A549 (cell line): ENCODE measurements at regions not wholly inside any gene's neighbourhood (a gene's known extent, or its start where the extent isn't known, plus 50 kb on each side); places are given as distances from the start of the nearest gene placed in this dataset.

ENCODE experiments used
- CHD2 ChIP-seq: fragments of 150-350 bp; IDR thresholded peaks from 2 replicates; pipeline ENCODE4 v1.6.1; 2014; ENCODE audit warnings: low read length; ENCODE audit not compliant: partially characterized antibody
- HDAC2 ChIP-seq: fragments of 200-600 bp; sonication (generic); IDR thresholded peaks from 2 replicates; pipeline ENCODE4 v1.6.1; 2016
- HOXA7 ChIP-seq: fragments of 250-450 bp; sonication (Bioruptor Pico); IDR thresholded peaks from 2 replicates; pipeline ENCODE4 v1.5.0; 2020; ENCODE audit warnings: mild to moderate bottlenecking, moderate library complexity
- JUNB ChIP-seq: fragments of >200 bp; sonication (Bioruptor Twin); formaldehyde crosslinking; IDR thresholded peaks from 2 replicates; pipeline ENCODE4 v1.6.1; 2016
- KDM5A ChIP-seq: fragments of 200-600 bp; sonication (generic); IDR thresholded peaks from 2 replicates; pipeline ENCODE4 v1.6.1; 2016; ENCODE audit warnings: antibody characterized with exemption, mild to moderate bottlenecking
- NPAS2 ChIP-seq: fragments of 250-450 bp; sonication (Bioruptor Pico); IDR thresholded peaks from 2 replicates; pipeline ENCODE4 v1.8.0; 2022; ENCODE audit warnings: mild to moderate bottlenecking, moderate library complexity, borderline replicate concordance
- POLR2A ChIP-seq: IDR thresholded peaks from 2 replicates; pipeline ENCODE4 v1.6.1; 2012; ENCODE audit warnings: mild to moderate bottlenecking, low read length
- RAD21 ChIP-seq, 2 experiments: fragments of >200 bp in 1 of 2; sonication (Bioruptor Twin) in 1 of 2; formaldehyde crosslinking in 1 of 2; IDR thresholded peaks in 1 of 2; conservative IDR thresholded peaks in 1 of 2; 2 replicates in 1 of 2; 3 replicates in 1 of 2; pipeline ENCODE4 v1.6.1; 2012 to 2018; ENCODE audit warnings: inconsistent platforms in 1 of 2
- REST ChIP-seq: fragments of 200-600 bp; sonication (generic); IDR thresholded peaks from 2 replicates; pipeline ENCODE4 v1.6.1; 2016; ENCODE audit warnings: antibody characterized with exemption, mild to moderate bottlenecking, moderate library complexity
- TF ChIP-seq, protein P1 (sequence below): fragments of >200 bp; sonication (Bioruptor Twin); formaldehyde crosslinking; IDR thresholded peaks from 3 replicates; pipeline ENCODE4 v1.5.1; 2016
- TF ChIP-seq, protein P2 (sequence below): IDR thresholded peaks from 2 replicates; pipeline ENCODE4 v1.6.1; 2012

GRCh38 chr5:106825374-106825773 is 845.4 kb downstream of the EFNA5 start:
- TF ChIP-seq POLR2A = no peak
- TF ChIP-seq NPAS2 (CRISPR knock-in tag) = no peak
- TF ChIP-seq HDAC2 = no peak
- TF ChIP-seq, protein P1, sequence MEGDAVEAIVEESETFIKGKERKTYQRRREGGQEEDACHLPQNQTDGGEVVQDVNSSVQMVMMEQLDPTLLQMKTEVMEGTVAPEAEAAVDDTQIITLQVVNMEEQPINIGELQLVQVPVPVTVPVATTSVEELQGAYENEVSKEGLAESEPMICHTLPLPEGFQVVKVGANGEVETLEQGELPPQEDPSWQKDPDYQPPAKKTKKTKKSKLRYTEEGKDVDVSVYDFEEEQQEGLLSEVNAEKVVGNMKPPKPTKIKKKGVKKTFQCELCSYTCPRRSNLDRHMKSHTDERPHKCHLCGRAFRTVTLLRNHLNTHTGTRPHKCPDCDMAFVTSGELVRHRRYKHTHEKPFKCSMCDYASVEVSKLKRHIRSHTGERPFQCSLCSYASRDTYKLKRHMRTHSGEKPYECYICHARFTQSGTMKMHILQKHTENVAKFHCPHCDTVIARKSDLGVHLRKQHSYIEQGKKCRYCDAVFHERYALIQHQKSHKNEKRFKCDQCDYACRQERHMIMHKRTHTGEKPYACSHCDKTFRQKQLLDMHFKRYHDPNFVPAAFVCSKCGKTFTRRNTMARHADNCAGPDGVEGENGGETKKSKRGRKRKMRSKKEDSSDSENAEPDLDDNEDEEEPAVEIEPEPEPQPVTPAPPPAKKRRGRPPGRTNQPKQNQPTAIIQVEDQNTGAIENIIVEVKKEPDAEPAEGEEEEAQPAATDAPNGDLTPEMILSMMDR = no peak
- no peak for TF ChIP-seq KDM5A
- TF ChIP-seq HOXA7 (CRISPR knock-in tag) = no peak
- no peak for TF ChIP-seq REST
- TF ChIP-seq, protein P2, sequence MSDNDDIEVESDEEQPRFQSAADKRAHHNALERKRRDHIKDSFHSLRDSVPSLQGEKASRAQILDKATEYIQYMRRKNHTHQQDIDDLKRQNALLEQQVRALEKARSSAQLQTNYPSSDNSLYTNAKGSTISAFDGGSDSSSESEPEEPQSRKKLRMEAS = no peak
- TF ChIP-seq JUNB = no peak
- no peak for TF ChIP-seq CHD2
- no peak for TF ChIP-seq RAD21 (conservative IDR thresholded peaks at IDR 0.05 in 1 of 2, IDR thresholded peaks at IDR 0.05 in 1 of 2)
